ENCODE measurements at regions not wholly inside any gene's neighbourhood (a gene's known extent, or its start where the extent isn't known, plus 50 kb on each side); places are given as distances from the start of the nearest gene placed in this dataset.
"Not testable (repeated sequence)": the region's sequence is repeated elsewhere in the genome, so short reads cannot be mapped to it uniquely, and the experiment has no call there.

- no peak for DNase-seq (ENCODE audit: low spot score in 2 of 2, unreplicated experiment in 2 of 2)
- Mint-ChIP-seq H3K36me3 (peaks cover 2% of the 10 kb centered on the region), H3K4me1 (peaks cover 30% of the 10 kb centered on the region), H3K27me3 (ENCODE audit: low read depth) (no peaks in the 10 kb centered on the region), H3K4me3 (no peak overlapping the region), H3K9me3 (peaks cover 5% of the 10 kb centered on the region), H3K27ac (peak overlapping the region; percentile 43)
- no peak for TF ChIP-seq CTCF (IDR thresholded peaks at IDR 0.05; ENCODE audit: unreplicated experiment)
These were observed 123.0 kb downstream of the BANF2 start for GRCh38 chr20:17822540-17823408.

GRCh38 chr20:17822039-17822438, 122.3 kb downstream of the BANF2 start:
- TF ChIP-seq CTCF (IDR thresholded peaks at IDR 0.05; ENCODE audit: unreplicated experiment), result no peak
- no peak overlapping the region for H3K4me3 Mint-ChIP-seq
- peaks cover 30% of the 10 kb centered on the region for H3K4me1 Mint-ChIP-seq
- no peak for DNase-seq (ENCODE audit: low spot score in 2 of 2, unreplicated experiment in 2 of 2)
- peaks cover 2% of the 10 kb centered on the region for H3K36me3 Mint-ChIP-seq
- peak overlapping the region; percentile 48 for H3K27ac Mint-ChIP-seq
- peaks cover 5% of the 10 kb centered on the region for H3K9me3 Mint-ChIP-seq
- no peaks in the 10 kb centered on the region for H3K27me3 Mint-ChIP-seq (ENCODE audit: low read depth)

- not testable (repeated sequence) for DNase-seq (ENCODE audit: low spot score in 2 of 2, unreplicated experiment in 2 of 2); H3K9me3 Mint-ChIP-seq; H3K36me3 Mint-ChIP-seq; H3K27me3 Mint-ChIP-seq (ENCODE audit: low read depth); H3K4me3 Mint-ChIP-seq
- peaks cover 30% of the 10 kb centered on the region for H3K4me1 Mint-ChIP-seq
- H3K27ac Mint-ChIP-seq, result peak overlapping the region; percentile 48
These were observed 121.8 kb downstream of the BANF2 start for GRCh38 chr20:17821606-17822005.

- no peak overlapping the region for H3K4me3 Mint-ChIP-seq
- H3K27me3 Mint-ChIP-seq (ENCODE audit: low read depth), result no peaks in the 10 kb centered on the region
- H3K4me1 Mint-ChIP-seq, result peaks cover 19% of the 10 kb centered on the region
- TF ChIP-seq CTCF (IDR thresholded peaks at IDR 0.05; ENCODE audit: unreplicated experiment), result no peak
- DNase-seq (ENCODE audit: low spot score in 2 of 2, unreplicated experiment in 2 of 2), result no peak
- H3K27ac Mint-ChIP-seq, result no peak overlapping the region
- peaks cover 5% of the 10 kb centered on the region for H3K9me3 Mint-ChIP-seq
- H3K36me3 Mint-ChIP-seq, result peaks cover 2% of the 10 kb centered on the region
These were observed 119.8 kb downstream of the BANF2 start for GRCh38 chr20:17819395-17820093.

GRCh38 chr20:17818187-17818586, 118.4 kb downstream of the BANF2 start:
- Mint-ChIP-seq H3K4me1 (peaks cover 11% of the 10 kb centered on the region), H3K27ac (no peak overlapping the region), H3K36me3 (peaks cover 2% of the 10 kb centered on the region), H3K4me3 (no peak overlapping the region), H3K27me3 (ENCODE audit: low read depth) (no peaks in the 10 kb centered on the region), H3K9me3 (peaks cover 5% of the 10 kb centered on the region)
- TF ChIP-seq CTCF (IDR thresholded peaks at IDR 0.05; ENCODE audit: unreplicated experiment), result no peak
- no peak for DNase-seq (ENCODE audit: low spot score in 2 of 2, unreplicated experiment in 2 of 2)

Data from mesothelial cell of epicardium (in vitro differentiated cells).